HepG2 (cell line): ENCODE measurements at regions not wholly inside any gene's neighbourhood (a gene's known extent, or its start where the extent isn't known, plus 50 kb on each side); places are given as distances from the start of the nearest gene placed in this dataset.
A peak's percentile ranks its signal among the peaks of the same experiment; 100 is the strongest.

Source experiments
- ARID2 ChIP-seq: sonication (generic); formaldehyde crosslinking; IDR thresholded peaks from 2 replicates; pipeline ENCODE4 v1.8.1; 2022; ENCODE audit warnings: mild to moderate bottlenecking, missing genetic modification reagents, borderline replicate concordance
- BHLHE40 ChIP-seq: IDR thresholded peaks from 2 replicates; pipeline ENCODE4 v1.6.1; 2011; ENCODE audit warnings: low read length, improper control_type of control experiment
- GABPB1 ChIP-seq: IDR thresholded peaks from 2 replicates; pipeline ENCODE4 v1.6.1; 2016; ENCODE audit warnings: mild to moderate bottlenecking, missing genetic modification reagents, moderate library complexity, missing compliant biosample characterization
- IKZF1 ChIP-seq: fragments of 450-650 bp; IDR thresholded peaks from 2 replicates; pipeline ENCODE4 v1.7.1; 2016
- MTF2 ChIP-seq: sonication (generic); formaldehyde crosslinking; IDR thresholded peaks from 2 replicates; pipeline ENCODE4 v1.5.0; 2020; ENCODE audit warnings: missing genetic modification reagents, borderline replicate concordance
- ZBED4 ChIP-seq: sonication (generic); formaldehyde crosslinking; IDR thresholded peaks from 2 replicates; pipeline ENCODE4 v1.4.0; 2020; ENCODE audit warnings: missing genetic modification reagents, borderline replicate concordance
- ZBTB10 ChIP-seq: sonication (generic); formaldehyde crosslinking; IDR thresholded peaks from 2 replicates; pipeline ENCODE4 v1.4.0; 2020; ENCODE audit warnings: missing genetic modification reagents, borderline replicate concordance
- ZFY ChIP-seq: sonication (generic); formaldehyde crosslinking; IDR thresholded peaks from 2 replicates; pipeline ENCODE4 v1.4.0; 2020; ENCODE audit warnings: missing genetic modification reagents
- ZNF142 ChIP-seq: sonication (generic); formaldehyde crosslinking; IDR thresholded peaks from 2 replicates; pipeline ENCODE4 v1.4.0; 2020; ENCODE audit warnings: missing genetic modification reagents
- ZNF350 ChIP-seq: sonication (generic); formaldehyde crosslinking; IDR thresholded peaks from 2 replicates; pipeline ENCODE4 v1.4.0; 2020; ENCODE audit warnings: mild to moderate bottlenecking, low read depth, missing genetic modification reagents, borderline replicate concordance
- ZNF547 ChIP-seq: sonication (generic); formaldehyde crosslinking; IDR thresholded peaks from 2 replicates; pipeline ENCODE4 v1.5.1; 2020; ENCODE audit warnings: mild to moderate bottlenecking, missing genetic modification reagents
- ZNF788 ChIP-seq: sonication (generic); formaldehyde crosslinking; IDR thresholded peaks from 2 replicates; pipeline ENCODE4 v1.5.0; 2020; ENCODE audit warnings: mild to moderate bottlenecking, missing genetic modification reagents, borderline replicate concordance
- ZSCAN31 ChIP-seq: sonication (generic); formaldehyde crosslinking; IDR thresholded peaks from 2 replicates; pipeline ENCODE4 v1.5.0; 2020; ENCODE audit warnings: low read depth, mild to moderate bottlenecking, missing genetic modification reagents

GRCh38 chr2:9765611-9766531 lies 77.4 kb upstream of the TAF1B start (continued):
- TF ChIP-seq BHLHE40 (peak; percentile 31; the same call in 1 of the 2 replicates), GABPB1 (CRISPR knock-in tag) (peak; percentile 8; the same call in 1 of the 2 replicates), ZSCAN31 (CRISPR knock-in tag) (no peak), ZNF788 (CRISPR knock-in tag) (peak; percentile 75; the same call in 1 of the 2 replicates), ZNF350 (CRISPR knock-in tag) (0 out of 2 replicates have a peak, but pooled peaks have one; percentile 40), MTF2 (CRISPR knock-in tag) (no peak; the same call in 1 of the 2 replicates), ZBTB10 (no peak), ZNF142 (CRISPR knock-in tag) (no peak), IKZF1 (no peak), ZBED4 (CRISPR knock-in tag) (peak; percentile 17; the same call in 1 of the 2 replicates), ARID2 (CRISPR knock-in tag) (0 out of 2 replicates have a peak, but pooled peaks have one; percentile 40), ZFY (CRISPR knock-in tag) (peak; percentile 55), ZNF547 (CRISPR knock-in tag) (no peak; the same call in 1 of the 2 replicates)
